OCI-LY3 (cell line): ENCODE measurements at regions not wholly inside any gene's neighbourhood (a gene's known extent, or its start where the extent isn't known, plus 50 kb on each side); places are given as distances from the start of the nearest gene placed in this dataset.

Source experiments
- EZH2phosphoT487 ChIP-seq: fragments of 200-600 bp; shearing (Covaris generic); IDR thresholded peaks from 2 replicates; pipeline ENCODE4 v1.6.1; 2018; ENCODE audit warnings: antibody characterized with exemption, mixed run types, low read depth
- TF ChIP-seq, protein P1 (sequence below): fragments of 200-600, 300-600 bp; sonication (generic); IDR thresholded peaks from 2 replicates; pipeline ENCODE4 v1.5.1; 2014; ENCODE audit warnings: antibody characterized with exemption, low read length, low read depth

DNA sequence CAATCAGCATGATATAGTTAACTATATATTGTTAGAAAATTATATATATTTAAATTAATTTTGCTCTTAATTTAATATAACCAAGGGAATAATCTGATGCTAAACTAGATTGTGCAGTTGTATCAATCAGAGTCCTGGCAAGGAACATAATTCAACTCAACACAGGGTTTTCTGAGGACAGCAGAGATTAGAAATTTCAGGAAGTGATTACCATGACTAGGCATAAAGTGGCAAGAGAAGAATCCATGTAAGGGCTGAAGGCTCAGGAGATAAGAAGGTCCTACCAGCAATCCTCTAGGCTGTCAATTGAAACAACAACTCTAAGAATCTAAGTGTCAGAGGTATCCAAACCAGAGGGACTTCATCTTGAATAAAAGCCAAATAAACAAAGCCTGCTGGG, 807.8 kb downstream of the DSC3 start:
- TF ChIP-seq, protein P1, sequence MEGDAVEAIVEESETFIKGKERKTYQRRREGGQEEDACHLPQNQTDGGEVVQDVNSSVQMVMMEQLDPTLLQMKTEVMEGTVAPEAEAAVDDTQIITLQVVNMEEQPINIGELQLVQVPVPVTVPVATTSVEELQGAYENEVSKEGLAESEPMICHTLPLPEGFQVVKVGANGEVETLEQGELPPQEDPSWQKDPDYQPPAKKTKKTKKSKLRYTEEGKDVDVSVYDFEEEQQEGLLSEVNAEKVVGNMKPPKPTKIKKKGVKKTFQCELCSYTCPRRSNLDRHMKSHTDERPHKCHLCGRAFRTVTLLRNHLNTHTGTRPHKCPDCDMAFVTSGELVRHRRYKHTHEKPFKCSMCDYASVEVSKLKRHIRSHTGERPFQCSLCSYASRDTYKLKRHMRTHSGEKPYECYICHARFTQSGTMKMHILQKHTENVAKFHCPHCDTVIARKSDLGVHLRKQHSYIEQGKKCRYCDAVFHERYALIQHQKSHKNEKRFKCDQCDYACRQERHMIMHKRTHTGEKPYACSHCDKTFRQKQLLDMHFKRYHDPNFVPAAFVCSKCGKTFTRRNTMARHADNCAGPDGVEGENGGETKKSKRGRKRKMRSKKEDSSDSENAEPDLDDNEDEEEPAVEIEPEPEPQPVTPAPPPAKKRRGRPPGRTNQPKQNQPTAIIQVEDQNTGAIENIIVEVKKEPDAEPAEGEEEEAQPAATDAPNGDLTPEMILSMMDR, result no peak
- TF ChIP-seq EZH2phosphoT487, result no peak
